ENCODE measurements at regions not wholly inside any gene's neighbourhood (a gene's known extent, or its start where the extent isn't known, plus 50 kb on each side); places are given as distances from the start of the nearest gene placed in this dataset.

DNA sequence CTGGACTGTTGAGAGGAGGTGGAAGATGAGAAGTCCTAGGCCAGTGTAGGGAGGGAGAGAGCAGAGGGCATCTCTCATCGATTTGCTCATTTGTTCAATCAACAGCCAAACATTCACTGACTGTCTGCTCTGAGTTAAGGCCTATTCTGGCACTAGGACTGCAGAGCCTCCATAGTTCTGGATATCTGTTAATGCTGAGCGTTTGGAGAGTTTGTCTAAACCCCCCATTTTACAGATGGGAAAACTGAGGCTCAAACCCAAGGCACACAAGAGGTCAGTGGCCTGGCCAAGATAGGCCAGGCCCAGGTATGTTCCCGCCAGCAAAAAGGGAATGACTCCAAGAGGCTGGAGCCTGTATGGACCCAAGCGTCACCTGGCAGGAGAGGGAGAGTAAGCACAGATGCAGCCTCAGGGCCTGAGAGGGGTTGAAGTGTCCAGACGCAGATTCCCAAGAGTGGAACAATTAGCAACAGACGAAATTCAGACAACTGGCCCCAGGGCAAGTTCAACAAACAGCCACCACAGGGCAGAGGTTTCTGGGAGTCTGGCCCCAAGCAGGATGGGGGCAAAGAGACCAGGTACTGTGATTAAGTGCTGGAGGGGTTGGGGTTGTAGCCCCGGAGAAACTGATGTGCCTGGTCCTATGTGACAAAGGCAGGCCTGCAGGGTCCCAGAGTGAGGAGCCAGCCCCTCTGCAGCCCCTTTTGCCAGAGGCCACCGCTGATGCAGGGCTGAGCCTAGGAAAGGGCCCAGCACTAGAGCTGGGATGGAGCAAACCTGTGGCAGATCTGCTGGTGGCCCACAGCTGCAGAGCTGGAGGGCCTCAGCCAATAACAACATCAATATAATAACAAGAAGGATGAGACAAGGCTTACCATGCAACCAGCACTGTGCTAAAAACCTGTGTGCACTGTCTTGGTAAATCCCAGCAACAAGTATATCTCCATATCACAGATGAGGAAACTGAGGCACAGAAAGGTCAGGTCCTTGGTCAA, 245.1 kb upstream of the TLE3 start:
- peaks cover under 1% of the 10 kb centered on the region for H3K4me1 Mint-ChIP-seq
- H3K36me3 Mint-ChIP-seq: no peaks in the 10 kb centered on the region
- H3K9me3 Mint-ChIP-seq: no peaks in the 10 kb centered on the region
- DNase-seq (ENCODE audit: low spot score in 2 of 2) (peak in 1 of 2 donors; percentile 8), ATAC-seq (ENCODE audit: low read depth) (no peak)
- no peak overlapping the region for H3K4me3 Mint-ChIP-seq
- no peak overlapping the region for H3K27ac Mint-ChIP-seq
- H3K27me3 Mint-ChIP-seq: no peaks in the 10 kb centered on the region

DNA sequence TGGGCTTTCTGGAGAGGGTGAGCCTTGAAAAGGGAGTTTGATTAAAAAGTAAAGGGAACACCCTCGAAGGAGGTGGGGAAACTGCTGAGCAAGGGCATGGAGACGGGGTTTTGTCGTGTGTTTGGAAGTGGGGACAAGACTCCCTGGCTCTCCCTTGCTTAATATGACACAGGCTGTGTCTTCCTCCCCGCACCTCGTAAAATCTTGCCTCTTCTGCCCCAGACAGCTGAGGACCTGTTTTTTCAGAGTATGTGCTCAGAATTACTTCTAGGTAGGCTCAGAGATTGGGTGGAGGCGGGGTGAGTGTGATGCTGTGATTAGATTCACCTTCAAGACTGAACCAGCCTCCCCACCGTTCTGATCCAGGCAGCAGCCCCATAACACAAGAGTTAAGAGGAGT, 244.4 kb upstream of the TLE3 start:
- Mint-ChIP-seq H3K4me1 (no peaks in the 10 kb centered on the region), H3K27me3 (no peaks in the 10 kb centered on the region), H3K27ac (no peak overlapping the region), H3K36me3 (no peaks in the 10 kb centered on the region), H3K4me3 (no peak overlapping the region), H3K9me3 (no peaks in the 10 kb centered on the region)
- DNase-seq (ENCODE audit: low spot score in 2 of 2) (no peak), ATAC-seq (ENCODE audit: low read depth) (no peak)

DNA sequence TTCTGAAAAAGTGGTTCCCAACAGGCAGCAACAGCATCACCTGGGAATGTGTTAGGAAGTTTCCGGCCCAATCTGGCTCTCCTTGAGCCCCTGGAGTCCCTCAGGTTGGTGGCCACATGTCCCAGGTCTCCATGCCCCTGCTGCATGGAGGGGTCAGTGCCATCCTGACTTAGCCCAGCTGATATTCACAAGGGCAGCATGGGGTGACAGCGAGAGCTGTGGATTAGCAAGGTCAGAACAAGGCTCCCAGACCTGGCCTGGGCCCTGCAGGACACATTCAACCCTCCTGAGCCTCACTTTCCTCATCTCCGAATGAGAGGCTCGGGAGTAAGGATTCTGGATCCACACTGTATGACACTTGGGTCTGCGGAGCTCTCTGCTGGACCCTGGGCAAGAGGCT, 243.8 kb upstream of the TLE3 start:
- DNase-seq (ENCODE audit: low spot score in 2 of 2) (no peak), ATAC-seq (ENCODE audit: low read depth) (no peak)
- Mint-ChIP-seq H3K4me1 (peaks cover 3% of the 10 kb centered on the region), H3K36me3 (peaks cover 2% of the 10 kb centered on the region), H3K9me3 (no peaks in the 10 kb centered on the region), H3K27ac (no peak overlapping the region), H3K27me3 (no peaks in the 10 kb centered on the region), H3K4me3 (no peak overlapping the region)

DNA sequence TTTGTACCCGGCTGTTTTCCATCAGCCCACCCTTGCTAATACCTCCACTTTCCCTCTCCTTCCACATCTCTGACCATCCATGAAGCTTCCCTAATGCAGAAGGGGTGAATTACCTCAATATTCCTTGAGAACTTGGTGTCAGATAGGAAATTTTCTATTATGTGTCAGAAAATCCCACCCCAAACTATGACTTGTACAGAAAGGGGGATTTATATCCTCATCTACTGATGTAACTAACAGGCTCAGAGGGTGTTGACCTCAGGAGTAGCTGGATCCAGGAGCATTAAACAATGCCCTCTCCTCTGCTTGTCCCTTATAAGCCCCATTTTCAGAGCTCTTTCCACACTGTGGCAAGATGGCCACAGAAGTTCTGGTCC, 242.8 kb upstream of the TLE3 start:
- no peak for ATAC-seq (ENCODE audit: low read depth)
- DNase-seq (ENCODE audit: low spot score in 2 of 2): no peak
- Mint-ChIP-seq H3K27ac (no peak overlapping the region), H3K36me3 (peaks cover 2% of the 10 kb centered on the region), H3K4me3 (no peak overlapping the region), H3K27me3 (no peaks in the 10 kb centered on the region), H3K9me3 (peaks cover 2% of the 10 kb centered on the region), H3K4me1 (peaks cover 10% of the 10 kb centered on the region)

DNA sequence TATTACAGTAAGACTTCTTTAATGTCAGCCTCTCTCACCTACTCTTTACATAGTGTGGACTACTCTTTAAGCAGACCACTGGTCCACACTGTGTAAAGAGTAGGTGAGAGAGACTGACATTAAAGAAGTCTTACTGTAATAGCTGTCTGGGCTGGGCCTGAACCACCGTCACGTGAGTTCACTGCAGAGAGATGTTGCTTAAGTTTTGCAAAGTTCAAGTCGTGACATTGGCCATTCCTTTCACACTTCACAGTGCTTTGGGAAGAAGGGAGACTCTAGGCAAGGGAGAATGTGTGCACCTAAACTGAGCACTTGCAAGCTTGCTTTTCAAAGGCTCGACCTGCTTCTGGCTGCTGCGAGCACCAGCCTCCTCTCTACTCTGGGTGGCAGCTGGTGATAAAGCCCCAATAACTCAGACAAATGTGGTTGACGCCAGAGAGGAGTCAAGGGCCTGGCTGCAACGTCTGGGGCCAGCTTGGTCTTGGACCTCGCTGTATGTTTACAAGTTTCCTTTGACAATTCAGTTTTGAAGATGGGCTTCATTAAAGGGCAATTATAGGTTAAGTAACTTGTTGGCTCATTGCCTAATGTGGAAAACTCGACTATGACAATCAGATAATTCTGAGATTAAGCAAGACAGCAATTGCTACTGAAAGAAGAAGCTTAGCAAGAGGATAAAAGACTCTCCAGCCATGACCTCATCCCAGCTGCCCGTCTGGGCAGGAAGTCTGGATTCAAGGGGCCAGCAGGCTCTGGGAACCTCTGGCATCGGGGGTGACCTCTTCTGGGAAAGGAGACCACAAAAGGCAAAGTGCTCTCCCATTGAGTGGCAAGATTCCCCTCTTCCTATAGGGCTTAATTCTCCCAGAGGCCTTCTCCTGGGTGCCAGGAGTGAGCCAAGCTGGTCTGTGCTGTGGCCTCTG, 242.1 kb upstream of the TLE3 start:
- H3K27me3 Mint-ChIP-seq: no peaks in the 10 kb centered on the region
- peaks cover 2% of the 10 kb centered on the region for H3K9me3 Mint-ChIP-seq
- H3K27ac Mint-ChIP-seq: no peak overlapping the region
- peaks cover 2% of the 10 kb centered on the region for H3K36me3 Mint-ChIP-seq
- DNase-seq (ENCODE audit: low spot score in 2 of 2) (no peak), ATAC-seq (ENCODE audit: low read depth) (no peak)
- peaks cover 10% of the 10 kb centered on the region for H3K4me1 Mint-ChIP-seq
- no peak overlapping the region for H3K4me3 Mint-ChIP-seq

DNA sequence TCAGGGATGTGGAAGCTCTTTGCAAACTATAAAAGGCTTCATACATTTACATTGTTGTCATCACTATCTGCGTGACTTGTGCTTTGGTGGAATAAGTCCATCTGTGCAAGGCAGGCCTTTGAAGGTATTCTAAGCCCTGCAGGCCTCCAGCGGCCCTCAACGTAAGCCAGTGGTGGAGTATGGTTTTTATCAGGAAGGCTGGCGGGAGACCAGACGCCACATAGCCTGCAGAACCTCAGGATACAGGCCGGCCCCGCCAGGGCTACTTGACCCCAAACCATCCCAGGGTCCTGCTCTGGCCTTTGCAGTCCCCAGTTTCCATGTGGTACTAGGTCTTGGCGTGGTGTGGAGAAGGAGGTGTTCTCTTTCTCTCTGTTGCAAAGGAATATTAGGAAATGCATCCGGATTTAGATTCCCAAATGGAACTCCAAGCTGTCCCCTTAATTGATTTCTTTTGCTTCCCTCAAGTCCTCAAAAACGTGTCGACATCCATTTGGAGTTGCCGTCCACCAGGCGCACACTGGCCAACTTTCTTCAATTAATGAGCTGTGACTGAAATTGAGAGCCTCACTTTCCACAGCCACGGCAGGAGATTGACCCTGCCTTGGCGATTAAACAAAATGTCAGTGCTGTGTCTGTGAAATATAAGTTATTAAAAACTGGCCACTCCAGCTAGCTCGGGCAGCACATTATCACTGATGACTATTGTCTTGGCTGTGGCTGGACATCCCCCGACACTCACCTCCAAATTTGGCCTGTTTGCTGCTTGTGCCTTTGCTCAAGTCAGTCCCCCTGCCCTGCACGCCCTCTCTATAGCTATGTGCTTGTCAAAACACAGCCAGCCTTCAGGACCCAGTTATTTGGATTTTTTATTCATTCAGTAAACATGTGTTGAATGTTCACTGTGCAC, 239.8 kb upstream of the TLE3 start:
- H3K27me3 Mint-ChIP-seq: no peaks in the 10 kb centered on the region
- peaks cover 6% of the 10 kb centered on the region for H3K36me3 Mint-ChIP-seq
- ATAC-seq (ENCODE audit: low read depth) (no peak), DNase-seq (ENCODE audit: low spot score in 2 of 2) (no peak)
- peaks cover 10% of the 10 kb centered on the region for H3K4me1 Mint-ChIP-seq
- H3K9me3 Mint-ChIP-seq: peaks cover 10% of the 10 kb centered on the region
- no peak overlapping the region for H3K27ac Mint-ChIP-seq
- H3K4me3 Mint-ChIP-seq: no peak overlapping the region

DNA sequence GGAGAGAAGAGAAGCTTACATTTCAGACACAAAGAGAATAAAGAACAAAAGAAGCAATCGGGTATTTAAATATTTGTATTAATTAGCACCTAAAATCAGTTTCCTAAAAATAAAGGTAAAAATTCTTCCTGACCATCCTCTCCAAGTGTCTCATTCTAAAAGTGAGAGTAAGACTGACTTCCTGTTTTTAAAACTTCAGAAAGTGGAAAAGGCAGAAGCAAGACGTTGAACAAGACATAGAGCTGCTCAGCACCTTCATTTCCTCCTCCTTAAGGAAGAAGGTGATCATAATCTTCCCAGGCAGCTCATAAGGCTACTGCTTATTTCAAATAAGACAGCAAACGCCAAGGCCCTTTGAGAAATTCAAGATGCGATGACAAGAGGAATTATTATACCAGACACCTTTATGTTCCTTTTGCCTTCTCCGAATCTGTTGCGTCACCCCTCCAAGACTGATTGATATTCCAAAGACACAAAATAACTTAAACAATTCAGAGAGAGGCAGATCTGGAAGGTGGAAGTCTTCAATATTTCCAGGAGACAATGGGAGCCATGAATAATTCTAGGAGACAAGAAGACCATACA, 238.8 kb upstream of the TLE3 start:
- Mint-ChIP-seq H3K4me1 (peaks cover 10% of the 10 kb centered on the region), H3K4me3 (no peak overlapping the region), H3K27me3 (no peaks in the 10 kb centered on the region), H3K27ac (no peak overlapping the region), H3K9me3 (peaks cover 14% of the 10 kb centered on the region), H3K36me3 (peaks cover 9% of the 10 kb centered on the region)
- ATAC-seq (ENCODE audit: low read depth) (peak; percentile 46), DNase-seq (ENCODE audit: low spot score in 2 of 2) (no peak)

DNA sequence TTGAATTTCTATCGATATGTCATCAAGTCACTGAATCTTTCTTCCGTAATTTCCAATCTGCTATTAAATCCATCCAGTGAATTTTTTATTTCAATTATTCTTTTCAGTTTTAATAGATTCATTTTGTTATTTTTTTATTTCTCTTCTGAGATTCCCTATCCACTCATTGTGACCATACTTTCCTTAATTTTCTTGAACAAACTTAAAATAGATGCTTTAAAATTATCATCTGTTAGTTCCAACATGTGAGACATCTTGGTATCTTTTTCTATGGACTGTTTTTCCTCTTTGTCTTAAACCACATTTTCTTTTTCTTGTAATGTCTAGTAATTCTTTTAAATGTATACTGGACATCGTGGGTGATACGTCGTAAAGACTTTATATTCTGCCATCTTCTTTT, 236.6 kb upstream of the TLE3 start:
- Mint-ChIP-seq H3K4me3 (no peak overlapping the region), H3K4me1 (peaks cover 10% of the 10 kb centered on the region), H3K9me3 (peaks cover 18% of the 10 kb centered on the region), H3K36me3 (peaks cover 9% of the 10 kb centered on the region), H3K27me3 (no peaks in the 10 kb centered on the region), H3K27ac (no peak overlapping the region)
- ATAC-seq (ENCODE audit: low read depth) (no peak), DNase-seq (ENCODE audit: low spot score in 2 of 2) (no peak)

DNA sequence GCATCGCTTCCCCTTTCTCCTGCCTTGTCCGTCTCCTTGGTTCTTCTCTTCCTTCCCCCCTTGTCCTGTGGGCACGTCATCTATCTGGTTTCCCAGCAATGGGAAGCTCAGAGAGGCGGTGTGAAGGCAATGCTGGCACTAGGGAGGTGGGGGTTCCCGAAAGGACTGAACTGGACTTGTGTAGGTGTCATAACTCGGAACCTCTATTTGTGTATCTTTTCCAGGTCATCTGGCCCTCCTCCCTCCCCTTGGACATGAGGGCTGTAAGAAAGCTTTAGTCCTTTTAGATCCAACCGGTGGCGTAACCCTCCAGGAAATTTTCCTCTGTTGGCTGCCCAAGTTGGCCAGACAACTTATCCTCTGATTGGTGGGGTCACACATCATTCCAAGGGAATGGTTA, 231.5 kb upstream of the TLE3 start:
- H3K9me3 Mint-ChIP-seq: peaks cover 15% of the 10 kb centered on the region
- H3K4me1 Mint-ChIP-seq: peaks cover 20% of the 10 kb centered on the region
- H3K27me3 Mint-ChIP-seq: no peaks in the 10 kb centered on the region
- peaks cover 6% of the 10 kb centered on the region for H3K36me3 Mint-ChIP-seq
- H3K4me3 Mint-ChIP-seq: no peak overlapping the region
- DNase-seq (ENCODE audit: low spot score in 2 of 2): no peak
- H3K27ac Mint-ChIP-seq: no peak overlapping the region
- ATAC-seq (ENCODE audit: low read depth): no peak

DNA sequence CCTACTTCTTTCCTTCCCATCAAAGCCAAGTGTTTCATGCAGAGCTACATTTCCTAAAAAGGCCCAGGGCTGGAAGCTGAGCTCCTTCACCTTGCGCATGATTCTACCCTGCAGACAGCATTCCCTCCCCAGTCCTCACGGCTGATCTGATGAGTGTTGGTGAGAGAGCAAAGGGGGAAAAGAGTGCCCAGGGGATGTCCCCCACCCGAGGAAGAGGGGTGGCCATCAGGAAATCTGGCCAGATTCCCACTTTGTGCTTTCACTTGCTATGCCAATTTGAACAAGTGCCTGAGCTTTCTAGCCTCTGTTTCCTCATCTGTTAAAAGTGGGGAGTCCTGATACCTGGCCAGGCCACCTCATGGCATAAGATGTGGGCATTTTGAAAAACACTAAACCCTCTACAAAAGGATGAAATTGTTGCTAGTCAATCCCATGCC, 231.0 kb upstream of the TLE3 start:
- Mint-ChIP-seq H3K36me3 (peaks cover 5% of the 10 kb centered on the region), H3K4me1 (peaks cover 20% of the 10 kb centered on the region), H3K9me3 (peaks cover 12% of the 10 kb centered on the region), H3K4me3 (peak overlapping the region; percentile 22), H3K27ac (peak overlapping the region; percentile 28), H3K27me3 (no peaks in the 10 kb centered on the region)
- ATAC-seq (ENCODE audit: low read depth) (no peak), DNase-seq (ENCODE audit: low spot score in 2 of 2) (no peak)

DNA sequence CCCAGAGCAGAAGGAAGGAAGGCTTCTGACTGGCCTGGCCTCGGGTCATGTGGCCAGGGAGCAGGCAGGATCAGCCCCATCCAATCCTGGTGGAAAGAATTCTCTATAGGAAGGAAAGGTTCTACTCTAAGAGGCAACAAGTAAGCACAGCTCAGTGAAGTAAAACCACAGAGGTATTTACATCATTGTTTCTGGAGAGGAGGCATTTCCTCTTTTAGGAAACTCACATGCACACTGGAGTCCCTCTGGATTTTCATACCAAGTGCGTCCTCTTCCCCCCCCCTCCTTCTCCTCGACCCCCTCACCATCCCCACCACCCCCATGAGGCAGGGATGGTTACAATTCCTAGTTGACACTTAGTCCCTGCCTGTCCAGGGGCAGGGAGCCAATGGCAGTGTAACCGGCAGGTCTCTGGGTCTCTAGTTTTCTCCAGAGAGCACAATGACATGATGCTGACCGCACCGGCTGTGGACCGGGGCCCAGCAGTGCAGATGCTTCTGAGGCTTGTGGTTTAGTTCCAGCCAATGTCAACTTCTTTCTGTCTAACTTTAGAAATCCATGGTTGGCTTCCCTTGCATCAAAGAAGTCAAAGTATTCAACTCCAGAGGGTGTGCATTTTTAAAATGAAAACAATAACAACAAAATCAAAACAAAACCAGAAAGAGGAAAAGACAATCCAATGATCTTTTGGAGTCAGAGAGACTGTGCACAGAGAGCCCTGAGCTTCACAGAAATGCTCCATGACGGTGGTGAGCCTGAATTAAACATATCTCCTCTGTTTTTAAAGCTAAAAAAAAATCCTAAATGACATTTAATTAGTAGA, 230.3 kb upstream of the TLE3 start:
- H3K4me3 Mint-ChIP-seq: peak overlapping the region; percentile 29
- no peaks in the 10 kb centered on the region for H3K27me3 Mint-ChIP-seq
- ATAC-seq (ENCODE audit: low read depth) (peak; percentile 87), DNase-seq (ENCODE audit: low spot score in 2 of 2) (no peak)
- peaks cover 20% of the 10 kb centered on the region for H3K4me1 Mint-ChIP-seq
- peaks cover 9% of the 10 kb centered on the region for H3K9me3 Mint-ChIP-seq
- H3K36me3 Mint-ChIP-seq: peaks cover 3% of the 10 kb centered on the region
- peak overlapping the region; percentile 28 for H3K27ac Mint-ChIP-seq

DNA sequence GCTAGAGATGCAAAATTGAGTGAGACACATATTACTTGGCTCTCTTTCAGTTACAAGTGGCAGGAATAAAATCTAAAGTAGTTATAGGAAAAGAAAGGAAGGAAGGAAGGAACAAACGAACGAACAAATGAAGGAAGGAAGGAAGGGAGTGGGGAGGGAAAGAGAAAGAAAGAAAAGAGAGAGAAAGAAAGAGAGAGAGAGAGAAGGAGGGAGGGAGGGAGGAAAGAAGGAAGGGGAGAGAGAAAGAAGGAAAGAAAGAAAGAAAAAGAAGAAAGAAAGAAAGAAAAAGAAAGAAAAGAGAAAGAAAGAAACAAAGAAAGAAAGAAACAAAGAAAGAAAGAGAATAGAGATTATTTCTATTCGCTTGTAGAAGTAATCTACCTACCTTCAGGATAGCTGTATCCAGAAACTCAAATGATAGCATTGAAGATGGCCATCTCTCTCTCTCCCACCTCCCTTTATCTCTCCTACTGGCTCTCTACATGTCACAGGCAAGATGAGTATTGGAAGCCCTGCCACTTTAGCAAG, 229.7 kb upstream of the TLE3 start:
- Mint-ChIP-seq H3K4me1 (peaks cover 21% of the 10 kb centered on the region), H3K36me3 (peaks cover 3% of the 10 kb centered on the region), H3K27me3 (no peaks in the 10 kb centered on the region), H3K27ac (peak overlapping the region; percentile 28), H3K4me3 (peak overlapping the region; percentile 62), H3K9me3 (peaks cover 9% of the 10 kb centered on the region)
- ATAC-seq (ENCODE audit: low read depth): peak; percentile 12
- no peak for DNase-seq (ENCODE audit: low spot score in 2 of 2)
